Vagina (tissue), 2 donors: ENCODE measurements at regions not wholly inside any gene's neighbourhood (a gene's known extent, or its start where the extent isn't known, plus 50 kb on each side); places are given as distances from the start of the nearest gene placed in this dataset.

Source experiments
- POLR2A ChIP-seq, 2 donors: fragments of 450-650 bp; IDR thresholded peaks; one replicate each; pipeline ENCODE4 v1.6.1; 2017; ENCODE audit warnings: antibody characterized with exemption in 2 of 2, mild to moderate bottlenecking in 2 of 2, moderate library complexity in 2 of 2
- POLR2AphosphoS5 ChIP-seq, 2 donors: sonication (generic); formaldehyde crosslinking; IDR thresholded peaks; one replicate each; pipeline ENCODE4 v1.9.0; 2017; ENCODE audit warnings: antibody characterized with exemption in 2 of 2, mild to moderate bottlenecking in 2 of 2, low read depth in 1 of 2; ENCODE audit not compliant: insufficient read depth in 1 of 2
- TF ChIP-seq, protein P1 (sequence below), 3 experiments: fragments of 450-650 bp in 2 of 3; fragments of 200-600 bp in 1 of 3; sonication (generic) in 1 of 3; IDR thresholded peaks; one replicate each; pipeline ENCODE4 v1.5.1; 2017 to 2019; ENCODE audit warnings: antibody characterized with exemption in 3 of 3, mild to moderate bottlenecking in 2 of 3, moderate library complexity in 2 of 3

DNA sequence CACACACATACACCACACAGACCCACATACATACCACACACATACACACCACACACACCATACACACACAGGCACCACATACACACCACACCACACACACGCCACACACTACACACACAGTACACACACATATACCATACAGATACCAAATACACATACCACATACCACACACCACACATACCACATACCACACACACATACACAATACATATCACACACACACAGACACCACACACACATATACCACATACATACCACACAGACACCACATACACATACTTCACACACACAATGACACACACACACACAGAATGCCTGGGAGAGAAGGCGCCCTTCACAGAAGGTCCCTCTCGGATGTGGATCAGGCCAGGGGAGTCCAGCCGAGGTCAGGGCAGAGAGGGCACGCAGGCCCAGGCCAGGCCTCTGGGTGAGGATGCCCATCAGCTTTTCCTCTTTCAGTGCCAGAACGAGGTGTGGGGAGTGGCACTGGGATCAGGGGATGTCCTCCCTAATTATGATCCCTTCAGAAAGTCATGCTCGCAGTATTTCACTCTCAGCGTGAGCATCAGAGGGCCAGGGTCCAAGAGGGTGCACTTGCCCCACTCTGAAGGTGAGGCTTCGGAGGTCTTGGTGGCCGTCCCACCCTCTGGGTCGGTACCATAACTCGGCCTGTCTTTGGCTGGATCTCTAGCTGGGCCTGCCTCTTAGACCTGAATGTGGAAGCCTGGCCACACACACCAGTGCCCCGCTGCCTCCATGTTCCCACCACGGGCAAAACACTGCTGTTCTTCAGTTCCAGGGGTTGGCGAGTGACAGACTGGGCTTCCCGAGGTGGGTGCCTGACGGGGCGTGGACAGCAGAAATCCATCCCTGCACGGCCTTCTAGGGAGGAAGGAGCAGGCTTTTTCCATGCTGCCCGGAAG is 70.6 kb upstream of the ODC1 start:
- TF ChIP-seq, protein P1, sequence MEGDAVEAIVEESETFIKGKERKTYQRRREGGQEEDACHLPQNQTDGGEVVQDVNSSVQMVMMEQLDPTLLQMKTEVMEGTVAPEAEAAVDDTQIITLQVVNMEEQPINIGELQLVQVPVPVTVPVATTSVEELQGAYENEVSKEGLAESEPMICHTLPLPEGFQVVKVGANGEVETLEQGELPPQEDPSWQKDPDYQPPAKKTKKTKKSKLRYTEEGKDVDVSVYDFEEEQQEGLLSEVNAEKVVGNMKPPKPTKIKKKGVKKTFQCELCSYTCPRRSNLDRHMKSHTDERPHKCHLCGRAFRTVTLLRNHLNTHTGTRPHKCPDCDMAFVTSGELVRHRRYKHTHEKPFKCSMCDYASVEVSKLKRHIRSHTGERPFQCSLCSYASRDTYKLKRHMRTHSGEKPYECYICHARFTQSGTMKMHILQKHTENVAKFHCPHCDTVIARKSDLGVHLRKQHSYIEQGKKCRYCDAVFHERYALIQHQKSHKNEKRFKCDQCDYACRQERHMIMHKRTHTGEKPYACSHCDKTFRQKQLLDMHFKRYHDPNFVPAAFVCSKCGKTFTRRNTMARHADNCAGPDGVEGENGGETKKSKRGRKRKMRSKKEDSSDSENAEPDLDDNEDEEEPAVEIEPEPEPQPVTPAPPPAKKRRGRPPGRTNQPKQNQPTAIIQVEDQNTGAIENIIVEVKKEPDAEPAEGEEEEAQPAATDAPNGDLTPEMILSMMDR (IDR thresholded peaks at IDR 0.05) = no peak
- no peak for TF ChIP-seq POLR2A (IDR thresholded peaks at IDR 0.05)
- no peak for TF ChIP-seq POLR2AphosphoS5 (IDR thresholded peaks at IDR 0.05; ENCODE audit: insufficient read depth in 1 of 2, low read depth in 1 of 2)
